LHCN-M2 (cell line): ENCODE measurements at regions not wholly inside any gene's neighbourhood (a gene's known extent, or its start where the extent isn't known, plus 50 kb on each side); places are given as distances from the start of the nearest gene placed in this dataset.
A peak's percentile ranks its signal among the peaks of the same experiment; 100 is the strongest.

Experiments used
- DNase-seq: peaks from one replicate; pipeline ENCODE4 v3.0.0-alpha.2; 2012; ENCODE audit warnings: low read depth

DNA sequence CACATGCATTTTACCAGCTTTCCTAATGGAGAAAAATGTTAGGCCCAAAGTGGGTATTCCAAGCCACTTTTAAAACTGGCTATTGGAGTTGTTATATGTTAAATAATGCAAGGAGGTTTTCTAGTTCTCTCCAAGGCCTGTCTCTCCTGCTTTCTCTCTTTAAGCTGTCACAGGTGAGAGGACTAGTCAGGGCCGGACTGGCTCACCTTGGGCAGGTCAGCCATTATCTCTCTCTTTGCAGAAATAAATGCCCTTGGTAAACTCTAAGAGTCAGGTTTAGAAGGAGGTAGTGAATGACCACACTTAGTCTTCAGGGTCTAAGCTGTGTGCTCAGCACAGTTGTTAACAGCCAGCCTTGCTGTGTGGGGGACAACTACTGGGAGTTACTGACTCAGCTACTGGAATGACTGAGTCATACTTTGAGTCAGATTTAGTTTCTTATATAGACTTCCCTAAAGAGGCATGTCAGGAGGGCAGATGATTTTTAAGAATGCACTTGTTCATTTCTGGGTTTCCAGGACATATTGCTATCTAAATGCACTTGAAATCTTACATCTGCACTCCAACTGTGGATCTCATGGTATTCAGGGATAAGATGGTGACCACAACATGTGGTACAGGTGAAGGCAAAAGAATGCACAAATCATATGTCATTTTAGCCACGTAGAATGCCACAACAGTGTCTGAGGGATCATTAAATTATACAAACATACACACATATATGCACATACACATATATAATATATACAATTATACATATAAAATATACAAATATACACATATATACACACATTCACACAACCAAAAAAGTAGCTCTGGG is 719.4 kb downstream of the EPM2A start:
- peak; percentile 94 for DNase-seq

- DNase-seq, result no peak
Observed at GRCh38 chr6:145017051-145017450, 718.3 kb downstream of the EPM2A start.

- DNase-seq, result peak; percentile 34
Observed at GRCh38 chr6:145017516-145017915, 717.8 kb downstream of the EPM2A start.

DNA sequence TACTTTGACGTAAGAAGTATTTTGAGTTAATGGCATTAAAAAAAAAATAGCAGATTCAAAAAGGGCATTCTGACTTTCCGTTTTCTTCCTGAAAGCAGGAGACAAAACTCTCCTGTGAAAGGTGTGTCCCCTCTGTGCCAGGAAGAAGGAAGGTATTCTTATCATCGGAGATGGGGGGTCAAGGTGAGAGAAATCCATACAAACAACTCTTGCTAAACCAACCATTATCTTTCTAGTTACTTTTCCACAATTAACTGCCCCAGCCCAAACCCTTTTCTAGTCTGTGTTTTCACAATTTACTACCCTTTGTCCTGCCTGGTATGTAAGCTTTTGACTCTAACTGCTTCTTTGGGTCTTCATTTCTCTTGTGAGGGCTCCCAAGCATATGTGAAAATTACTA is 717.3 kb downstream of the EPM2A start:
- DNase-seq, result no peak

DNA sequence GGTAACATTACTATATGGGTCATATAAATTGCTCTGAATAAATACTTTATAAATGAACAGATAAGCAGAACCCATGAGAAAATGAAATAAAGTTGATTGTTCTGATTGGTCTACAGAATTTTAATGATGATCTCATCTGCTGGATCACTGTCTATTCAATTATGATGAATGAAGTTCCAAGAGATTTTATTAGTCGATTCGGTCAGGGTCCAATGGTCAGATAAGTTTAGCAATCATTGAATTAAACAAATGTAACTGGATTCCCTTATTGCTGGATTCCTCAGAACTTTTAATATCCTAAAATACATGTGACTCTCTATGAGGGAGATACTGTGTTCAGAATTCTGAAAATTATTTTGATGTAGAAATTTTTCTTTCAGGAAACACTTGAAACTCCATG is 715.2 kb downstream of the EPM2A start:
- no peak for DNase-seq

GRCh38 chr6:145020543-145020942 is 714.8 kb downstream of the EPM2A start:
- no peak for DNase-seq

DNA sequence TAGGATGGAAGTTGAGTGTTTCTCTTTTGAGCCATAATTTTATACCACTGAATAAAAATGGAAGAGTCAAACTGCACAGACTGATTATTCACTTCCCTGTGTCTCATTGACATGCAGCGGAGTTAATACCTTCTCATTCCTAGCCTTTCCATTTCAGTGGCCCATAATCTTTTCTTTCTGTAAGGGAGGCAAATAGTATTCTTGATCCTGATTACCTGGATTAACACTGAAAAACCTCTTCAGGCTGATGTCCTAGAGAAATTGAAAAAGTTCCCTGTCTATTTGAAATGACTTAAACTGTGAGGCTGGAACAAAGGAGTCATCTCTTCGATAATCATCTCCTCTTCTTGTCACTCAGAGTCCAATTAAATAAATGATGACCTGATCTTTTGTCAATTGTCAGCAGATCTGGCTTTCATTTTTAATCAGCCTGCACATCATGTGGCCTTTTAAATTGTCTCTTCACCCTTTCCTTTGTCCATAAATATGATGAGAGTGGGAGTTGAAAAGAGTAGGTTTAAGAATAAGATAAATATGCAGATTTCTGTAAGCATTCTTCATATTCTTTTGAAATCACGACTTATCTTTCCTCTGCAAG is 713.0 kb downstream of the EPM2A start:
- DNase-seq, result no peak

GRCh38 chr6:145023116-145023726 is 712.1 kb downstream of the EPM2A start:
- DNase-seq, result no peak

- DNase-seq, result no peak
Observed at GRCh38 chr6:145025488-145025887, 709.8 kb downstream of the EPM2A start.

DNA sequence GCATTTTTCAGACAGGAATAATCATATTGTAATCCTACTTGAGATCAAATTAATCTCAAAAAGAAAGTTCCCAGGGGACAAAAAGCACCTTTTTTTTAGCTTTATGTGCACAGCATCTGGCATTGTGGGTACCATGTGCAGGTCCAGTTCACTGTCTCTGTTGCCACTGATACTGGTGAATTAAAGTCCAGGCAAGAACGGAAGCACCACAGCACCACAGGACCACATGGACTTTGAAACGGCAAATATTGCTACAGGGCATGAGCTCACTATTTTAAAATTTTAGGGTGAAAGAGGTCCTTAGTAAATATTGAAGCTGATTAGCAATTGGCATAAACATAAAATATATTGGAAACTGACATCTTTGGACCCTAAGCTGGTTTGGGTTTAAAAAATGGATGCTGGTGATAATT is 709.0 kb downstream of the EPM2A start:
- no peak for DNase-seq

GRCh38 chr6:145028144-145028818 is 707.0 kb downstream of the EPM2A start:
- peak; percentile 56 for DNase-seq

GRCh38 chr6:145031001-145031400 is 704.3 kb downstream of the EPM2A start:
- DNase-seq, result no peak

DNA sequence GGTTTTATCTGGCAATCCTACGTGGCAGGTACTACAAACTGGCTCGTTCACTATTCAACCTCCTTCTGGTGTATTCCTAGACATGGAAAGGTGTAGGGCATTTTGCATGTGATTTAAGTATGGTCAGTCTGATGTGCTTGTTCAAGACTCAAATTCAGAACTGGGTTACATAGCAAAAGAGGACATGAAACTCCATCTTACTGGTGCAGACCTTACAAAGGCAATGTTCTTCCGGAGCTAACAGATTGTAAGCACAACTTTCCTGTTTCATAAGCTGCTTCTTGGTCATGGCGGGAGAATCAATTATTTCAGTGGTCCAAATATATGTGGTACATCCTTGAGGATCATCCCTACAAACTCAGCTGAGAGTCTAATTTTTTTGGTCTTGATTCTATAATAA is 703.4 kb downstream of the EPM2A start:
- DNase-seq, result no peak

GRCh38 chr6:145032562-145033145 is 702.7 kb downstream of the EPM2A start:
- DNase-seq, result no peak

GRCh38 chr6:145034664-145035063 is 700.7 kb downstream of the EPM2A start:
- DNase-seq, result peak; percentile 62

GRCh38 chr6:145036236-145036635 is 699.1 kb downstream of the EPM2A start:
- DNase-seq, result no peak

GRCh38 chr6:145036848-145037567 is 698.3 kb downstream of the EPM2A start:
- peak; percentile 26 for DNase-seq

DNA sequence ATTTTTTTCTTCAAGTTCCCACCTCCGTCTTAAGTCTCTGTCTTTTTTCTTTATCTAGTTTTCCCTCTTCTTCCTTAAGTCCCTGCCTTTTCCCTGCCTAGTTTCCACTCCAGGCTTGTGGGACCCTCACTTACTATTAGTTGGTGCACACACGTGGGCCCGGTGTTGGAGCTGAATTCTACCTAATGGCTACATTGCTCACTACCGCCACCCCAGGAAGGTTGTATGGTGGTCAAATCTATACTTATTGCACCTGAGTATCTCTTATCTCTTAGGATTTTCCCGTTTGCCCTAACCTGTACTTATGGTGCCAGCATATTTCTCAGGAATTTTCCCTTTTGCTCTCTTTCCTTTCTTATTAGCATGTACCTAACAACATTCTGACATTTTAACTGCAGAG is 692.8 kb downstream of the EPM2A start:
- DNase-seq, result no peak

GRCh38 chr6:145043926-145044500 is 691.3 kb downstream of the EPM2A start:
- no peak for DNase-seq

GRCh38 chr6:145044641-145045246 is 690.6 kb downstream of the EPM2A start:
- peak; percentile 67 for DNase-seq
